ENCODE measurements at regions not wholly inside any gene's neighbourhood (a gene's known extent, or its start where the extent isn't known, plus 50 kb on each side); places are given as distances from the start of the nearest gene placed in this dataset.

DNA sequence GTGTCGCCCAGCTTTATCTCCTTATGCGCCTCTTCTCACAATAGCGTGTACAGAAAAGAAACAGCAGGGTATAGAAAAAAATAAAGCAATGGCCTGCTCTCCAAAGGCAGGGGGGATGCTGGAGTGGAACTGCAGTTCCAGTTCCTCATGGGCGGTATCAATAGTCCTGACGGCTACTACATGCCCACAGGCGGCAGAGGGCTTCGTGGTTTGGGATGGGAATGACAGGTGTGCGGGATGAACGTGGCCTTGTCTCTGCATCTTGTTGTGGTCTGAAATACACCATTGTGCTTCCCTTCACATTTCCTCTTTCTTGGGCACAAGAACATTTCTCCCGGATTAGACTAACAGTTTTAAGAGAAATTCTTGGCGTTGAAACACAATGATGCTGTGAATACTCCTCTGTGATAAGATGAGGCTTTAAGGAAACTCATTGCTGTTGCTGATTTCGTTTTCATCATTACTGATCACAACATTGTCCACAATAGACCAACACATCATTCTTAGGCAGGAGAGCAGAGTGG is 124.1 kb upstream of the IGFBP7 start:
- DNase-seq: no peak
- no peaks in the 10 kb centered on the region for H3K27me3 Mint-ChIP-seq
- H3K4me1 Mint-ChIP-seq: no peaks in the 10 kb centered on the region

DNA sequence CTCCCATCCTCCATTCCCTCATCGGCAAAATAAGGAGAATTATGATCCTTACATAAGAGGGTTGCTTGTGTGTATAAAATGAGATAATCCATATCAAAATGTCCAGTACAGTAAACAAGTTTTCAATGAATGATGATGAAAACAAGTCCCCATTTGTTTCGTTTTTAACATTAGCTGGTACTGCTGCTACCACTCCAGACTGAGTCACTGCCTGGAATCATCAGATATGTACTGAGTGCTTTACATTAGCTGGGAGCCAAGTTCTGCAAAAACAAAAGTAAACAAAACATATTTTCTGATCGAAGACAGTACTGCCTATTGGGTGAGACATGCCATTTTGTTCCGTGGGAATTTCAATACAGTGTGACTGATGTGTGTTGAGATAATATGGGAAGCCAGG is 123.2 kb upstream of the IGFBP7 start:
- H3K4me1 Mint-ChIP-seq: no peaks in the 10 kb centered on the region
- no peak for ATAC-seq

More for the DNA sequence above, 124.1 kb upstream of the IGFBP7 start:
- no peak for ATAC-seq
- Mint-ChIP-seq H3K9me3 (no peaks in the 10 kb centered on the region), H3K36me3 (ENCODE audit: low read depth) (no peaks in the 10 kb centered on the region), H3K27ac (no peak overlapping the region), H3K4me3 (no peak overlapping the region)

DNA sequence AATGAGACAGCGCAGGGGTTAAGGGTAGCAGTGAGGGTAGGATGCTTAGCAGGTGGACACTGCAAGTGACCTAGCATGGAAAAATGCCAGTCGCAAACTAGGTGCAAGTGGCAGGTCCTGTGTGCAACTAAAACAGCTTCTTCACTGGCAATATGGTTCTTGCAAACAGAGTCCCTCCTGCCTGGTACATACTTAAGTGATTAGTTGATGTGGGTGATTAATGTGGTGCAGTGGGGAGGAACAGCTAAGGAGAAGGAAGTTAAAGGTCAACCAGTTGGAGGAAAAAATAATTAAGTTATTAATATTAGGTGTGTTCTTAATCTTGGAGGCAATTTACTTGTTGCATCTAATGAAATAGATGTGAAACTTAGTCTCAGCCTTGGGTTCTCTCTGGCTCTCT is 121.6 kb upstream of the IGFBP7 start:
- no peaks in the 10 kb centered on the region for H3K9me3 Mint-ChIP-seq
- H3K27ac Mint-ChIP-seq: no peak overlapping the region
- H3K4me3 Mint-ChIP-seq: no peak overlapping the region
- no peaks in the 10 kb centered on the region for H3K36me3 Mint-ChIP-seq (ENCODE audit: low read depth)
- no peaks in the 10 kb centered on the region for H3K4me1 Mint-ChIP-seq
- ATAC-seq: no peak
- no peaks in the 10 kb centered on the region for H3K27me3 Mint-ChIP-seq
- DNase-seq: no peak

More for the DNA sequence above, 123.2 kb upstream of the IGFBP7 start:
- H3K27me3 Mint-ChIP-seq: no peaks in the 10 kb centered on the region
- no peak overlapping the region for H3K27ac Mint-ChIP-seq
- H3K4me3 Mint-ChIP-seq: no peak overlapping the region
- H3K9me3 Mint-ChIP-seq: no peaks in the 10 kb centered on the region
- no peaks in the 10 kb centered on the region for H3K36me3 Mint-ChIP-seq (ENCODE audit: low read depth)
- no peak for DNase-seq

DNA sequence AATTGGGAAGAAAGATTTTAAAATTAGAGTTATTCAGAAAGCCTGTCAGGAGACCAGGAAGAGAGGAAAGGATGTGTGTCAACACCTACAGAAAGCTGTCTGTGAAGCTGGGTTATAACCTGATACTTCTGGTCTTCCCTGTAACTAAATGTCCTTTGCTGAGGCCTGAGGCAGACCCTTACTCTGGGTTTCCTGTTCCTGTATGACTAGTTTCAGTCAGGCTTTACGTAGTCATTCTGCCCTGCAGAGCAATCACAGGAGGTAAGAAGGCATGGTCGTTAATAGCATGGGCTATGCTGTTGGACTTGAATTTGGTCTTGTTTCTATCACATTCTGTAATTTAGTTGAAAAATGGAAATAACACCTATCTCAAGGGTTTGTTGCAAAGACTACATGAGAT is 110.5 kb upstream of the IGFBP7 start:
- Mint-ChIP-seq H3K27ac (no peak overlapping the region), H3K36me3 (ENCODE audit: low read depth) (no peaks in the 10 kb centered on the region), H3K4me1 (no peaks in the 10 kb centered on the region), H3K27me3 (no peaks in the 10 kb centered on the region), H3K9me3 (no peaks in the 10 kb centered on the region), H3K4me3 (no peak overlapping the region)
- DNase-seq: no peak
- no peak for ATAC-seq

DNA sequence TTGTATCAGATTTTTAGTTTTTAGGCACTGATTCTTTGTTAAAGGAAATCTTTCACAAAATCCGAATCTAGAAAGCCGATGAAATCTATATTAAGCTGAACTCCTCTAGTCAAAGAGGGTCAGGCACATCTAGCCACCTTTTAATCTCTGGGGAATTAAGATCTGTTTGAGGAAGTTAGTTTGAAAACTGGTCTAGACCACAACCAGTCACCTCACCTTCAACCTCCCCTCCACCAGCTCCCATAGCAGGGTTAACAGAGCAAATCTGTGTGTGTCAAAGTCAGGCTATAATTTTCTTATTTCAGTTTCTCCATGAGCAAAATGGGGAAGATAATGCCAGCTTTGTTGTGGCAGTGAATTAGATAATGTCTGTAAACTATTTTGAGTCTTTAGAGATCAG is 110.0 kb upstream of the IGFBP7 start:
- H3K27me3 Mint-ChIP-seq: no peaks in the 10 kb centered on the region
- H3K4me1 Mint-ChIP-seq: no peaks in the 10 kb centered on the region
- H3K36me3 Mint-ChIP-seq (ENCODE audit: low read depth): no peaks in the 10 kb centered on the region
- DNase-seq (no peak), ATAC-seq (no peak)
- H3K9me3 Mint-ChIP-seq: no peaks in the 10 kb centered on the region
- no peak overlapping the region for H3K4me3 Mint-ChIP-seq
- H3K27ac Mint-ChIP-seq: no peak overlapping the region

DNA sequence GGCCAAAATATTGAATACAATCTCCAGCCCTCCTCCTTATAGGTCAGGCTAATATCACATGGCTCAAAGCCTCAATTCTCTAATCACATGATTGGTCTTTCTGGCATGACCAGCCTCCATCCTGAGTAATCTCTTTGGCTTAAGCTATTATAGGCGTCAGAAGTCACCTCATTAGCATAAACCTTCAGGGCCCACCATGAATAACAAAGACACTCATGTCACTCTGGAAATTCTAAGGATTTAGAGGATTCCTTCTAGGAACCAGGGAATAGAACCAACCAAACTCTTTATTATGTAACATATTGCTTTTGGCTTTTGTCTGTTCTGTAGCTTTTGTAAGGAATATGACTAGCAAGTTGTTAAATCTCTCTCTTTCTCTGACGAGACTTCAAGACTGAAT is 109.2 kb upstream of the IGFBP7 start:
- Mint-ChIP-seq H3K4me1 (no peaks in the 10 kb centered on the region), H3K36me3 (ENCODE audit: low read depth) (no peaks in the 10 kb centered on the region)

DNA sequence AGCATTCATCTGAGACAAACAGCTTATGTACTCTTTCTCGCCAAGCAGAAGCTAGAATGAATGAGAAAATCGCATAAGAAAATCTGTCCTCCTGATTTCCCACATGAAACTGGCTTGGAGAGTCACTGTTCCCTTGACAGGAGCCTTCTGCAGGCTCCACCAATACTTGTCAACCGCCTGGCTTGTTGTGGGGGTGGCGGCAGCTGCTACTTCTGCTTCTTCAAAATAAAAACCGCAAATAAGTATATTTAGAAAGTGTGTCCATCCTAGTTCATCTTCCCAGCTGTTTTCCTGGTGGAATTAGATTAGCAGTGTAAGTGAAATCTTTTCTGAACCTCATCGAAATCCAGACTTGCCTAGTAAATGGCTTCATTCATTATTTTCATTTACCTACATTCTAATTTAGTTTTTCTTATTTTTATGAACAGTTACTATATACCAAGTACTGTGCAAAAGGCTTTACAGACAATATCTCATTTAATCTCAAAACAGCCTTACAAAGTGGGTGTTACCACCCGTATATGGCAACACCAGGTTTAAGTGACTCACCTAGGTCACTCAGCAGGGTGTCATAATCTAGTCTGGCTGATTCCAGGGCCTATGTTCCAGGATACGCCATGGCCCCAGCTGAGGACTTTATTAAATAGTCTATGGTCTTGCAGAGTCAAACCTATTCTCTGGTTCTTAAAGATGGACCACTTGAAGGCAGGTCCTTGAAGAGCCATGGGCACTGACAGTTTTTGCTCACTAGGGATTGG is 104.6 kb upstream of the IGFBP7 start:
- ATAC-seq (no peak), DNase-seq (no peak)
- Mint-ChIP-seq H3K4me3 (no peak overlapping the region), H3K36me3 (ENCODE audit: low read depth) (no peaks in the 10 kb centered on the region), H3K27ac (no peak overlapping the region), H3K4me1 (no peaks in the 10 kb centered on the region), H3K9me3 (no peaks in the 10 kb centered on the region), H3K27me3 (no peaks in the 10 kb centered on the region)

More for the DNA sequence above, 109.2 kb upstream of the IGFBP7 start:
- Mint-ChIP-seq H3K27me3 (no peaks in the 10 kb centered on the region), H3K27ac (no peak overlapping the region), H3K4me3 (no peak overlapping the region), H3K9me3 (no peaks in the 10 kb centered on the region)
- ATAC-seq: no peak
- DNase-seq: no peak

DNA sequence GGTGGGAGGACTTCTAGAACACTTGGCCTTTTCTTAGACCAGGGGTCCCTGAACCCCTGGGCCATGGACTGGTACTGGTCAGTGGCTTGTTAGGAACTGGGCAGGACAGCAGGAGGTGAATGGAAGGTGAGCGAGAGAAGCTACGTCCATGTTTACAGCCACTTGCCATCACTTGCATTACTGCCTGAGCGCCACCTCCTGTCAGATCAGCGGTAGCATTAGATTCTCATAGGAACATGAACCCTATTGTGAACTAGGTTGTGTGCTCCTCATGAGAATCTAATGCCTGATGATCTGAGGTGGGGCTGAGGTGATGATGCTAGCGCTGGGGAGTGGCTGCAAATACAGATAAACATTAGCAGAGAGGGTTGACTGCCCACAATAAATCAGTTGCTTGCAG is 100.9 kb upstream of the IGFBP7 start:
- H3K4me3 Mint-ChIP-seq: no peak overlapping the region
- no peak overlapping the region for H3K27ac Mint-ChIP-seq
- no peaks in the 10 kb centered on the region for H3K4me1 Mint-ChIP-seq
- DNase-seq (no peak), ATAC-seq (no peak)
- H3K36me3 Mint-ChIP-seq (ENCODE audit: low read depth): no peaks in the 10 kb centered on the region
- H3K9me3 Mint-ChIP-seq: no peaks in the 10 kb centered on the region
- H3K27me3 Mint-ChIP-seq: peaks cover 5% of the 10 kb centered on the region

DNA sequence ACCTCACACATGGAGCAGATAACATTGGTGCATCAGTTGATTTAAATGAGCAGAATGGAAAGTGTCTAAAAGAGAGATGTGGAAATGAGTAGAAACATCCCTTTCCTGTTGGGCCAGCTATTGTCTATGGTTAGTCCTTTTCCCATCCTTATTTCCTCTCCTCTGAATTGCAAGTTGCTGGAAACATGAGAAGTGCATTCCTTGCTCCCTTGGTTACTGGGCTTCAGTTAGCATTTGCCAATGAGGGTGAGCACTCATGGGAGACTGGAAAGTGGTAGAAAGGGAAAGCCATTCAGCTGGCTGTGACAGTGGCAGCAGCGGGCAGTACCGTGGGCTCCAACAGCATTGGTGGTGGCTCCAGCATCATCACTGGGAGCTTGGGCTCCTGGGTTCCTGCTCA is 96.0 kb upstream of the IGFBP7 start:
- no peak for DNase-seq
- H3K27me3 Mint-ChIP-seq: peaks cover 5% of the 10 kb centered on the region
- no peaks in the 10 kb centered on the region for H3K4me1 Mint-ChIP-seq
- H3K27ac Mint-ChIP-seq: no peak overlapping the region
- ATAC-seq: no peak
- no peaks in the 10 kb centered on the region for H3K36me3 Mint-ChIP-seq (ENCODE audit: low read depth)
- no peak overlapping the region for H3K4me3 Mint-ChIP-seq
- no peaks in the 10 kb centered on the region for H3K9me3 Mint-ChIP-seq

DNA sequence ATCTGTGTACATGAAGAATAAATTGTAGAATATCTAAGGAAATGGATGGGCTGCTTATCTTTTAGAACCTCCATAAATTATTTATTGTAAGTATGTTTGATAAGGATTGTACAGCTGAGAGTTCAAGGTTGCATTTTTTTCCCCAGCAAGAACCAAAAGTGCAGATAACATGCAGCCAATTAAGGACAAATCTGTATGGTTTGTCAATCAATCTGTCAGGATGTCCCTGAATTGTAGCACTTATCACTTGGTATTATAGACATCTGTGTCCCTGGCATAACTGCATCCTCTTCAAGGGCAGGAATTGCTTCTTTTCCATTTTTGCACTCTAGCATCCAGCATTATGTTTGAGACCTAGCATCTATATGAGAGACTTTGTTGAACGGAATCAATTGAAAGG is 95.4 kb upstream of the IGFBP7 start:
- DNase-seq: no peak
- no peak overlapping the region for H3K4me3 Mint-ChIP-seq
- H3K27me3 Mint-ChIP-seq: peaks cover 5% of the 10 kb centered on the region
- no peak overlapping the region for H3K27ac Mint-ChIP-seq
- no peaks in the 10 kb centered on the region for H3K9me3 Mint-ChIP-seq
- H3K36me3 Mint-ChIP-seq (ENCODE audit: low read depth): no peaks in the 10 kb centered on the region
- ATAC-seq: no peak
- no peaks in the 10 kb centered on the region for H3K4me1 Mint-ChIP-seq

DNA sequence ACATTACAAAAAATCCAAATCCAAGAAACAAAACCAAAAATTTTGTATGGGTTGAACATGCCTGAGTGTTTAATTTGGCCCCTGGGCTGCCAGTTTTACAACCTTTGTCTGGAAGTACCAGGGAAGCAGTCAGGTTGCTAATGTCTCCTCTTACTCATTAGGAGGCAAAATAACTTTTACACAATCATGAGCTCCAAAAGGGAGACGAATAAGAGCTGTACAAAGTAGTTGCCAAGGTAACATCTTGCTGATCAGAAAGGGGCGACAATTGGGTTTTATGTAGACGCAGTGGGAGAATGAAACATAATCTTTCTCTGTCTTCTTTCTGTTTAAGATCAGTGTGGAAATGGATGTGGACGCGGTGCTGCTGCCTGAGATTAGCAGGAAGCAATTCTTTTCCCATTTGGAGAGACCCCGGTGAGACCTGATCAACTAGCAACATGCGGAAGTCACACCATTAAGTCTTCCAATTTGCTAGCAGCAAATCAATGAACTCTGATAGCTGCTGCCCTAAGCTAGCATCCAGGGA is 90.7 kb upstream of the IGFBP7 start:
- H3K9me3 Mint-ChIP-seq: no peaks in the 10 kb centered on the region
- no peak for DNase-seq
- H3K36me3 Mint-ChIP-seq (ENCODE audit: low read depth): no peaks in the 10 kb centered on the region
- no peak for ATAC-seq
- H3K27me3 Mint-ChIP-seq: peaks cover 1% of the 10 kb centered on the region
- no peak overlapping the region for H3K4me3 Mint-ChIP-seq
- no peak overlapping the region for H3K27ac Mint-ChIP-seq
- no peaks in the 10 kb centered on the region for H3K4me1 Mint-ChIP-seq

DNA sequence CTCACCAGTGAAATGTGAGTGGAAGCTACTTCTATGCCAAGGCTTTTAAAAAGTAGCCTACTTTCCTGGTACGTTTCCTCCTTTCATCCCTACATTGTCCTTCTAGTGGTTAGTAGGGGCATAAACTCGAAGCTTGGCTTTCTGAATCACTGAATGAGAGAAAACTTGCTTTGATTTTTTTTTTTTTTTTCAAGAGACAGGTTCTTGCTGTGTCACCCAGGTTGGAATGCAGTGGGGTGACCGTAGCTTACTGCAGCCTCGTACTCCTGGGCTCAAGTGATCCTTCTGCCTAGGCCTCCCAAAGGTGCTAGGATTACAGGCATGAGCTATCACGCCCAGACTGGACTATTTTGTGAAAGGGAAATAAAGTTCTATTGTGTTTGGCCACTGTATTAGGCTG is 89.1 kb upstream of the IGFBP7 start:
- Mint-ChIP-seq H3K4me1 (no peaks in the 10 kb centered on the region), H3K36me3 (ENCODE audit: low read depth) (no peaks in the 10 kb centered on the region), H3K4me3 (no peak overlapping the region), H3K9me3 (no peaks in the 10 kb centered on the region), H3K27me3 (peaks cover 7% of the 10 kb centered on the region), H3K27ac (no peak overlapping the region)
- no peak for ATAC-seq
- no peak for DNase-seq

DNA sequence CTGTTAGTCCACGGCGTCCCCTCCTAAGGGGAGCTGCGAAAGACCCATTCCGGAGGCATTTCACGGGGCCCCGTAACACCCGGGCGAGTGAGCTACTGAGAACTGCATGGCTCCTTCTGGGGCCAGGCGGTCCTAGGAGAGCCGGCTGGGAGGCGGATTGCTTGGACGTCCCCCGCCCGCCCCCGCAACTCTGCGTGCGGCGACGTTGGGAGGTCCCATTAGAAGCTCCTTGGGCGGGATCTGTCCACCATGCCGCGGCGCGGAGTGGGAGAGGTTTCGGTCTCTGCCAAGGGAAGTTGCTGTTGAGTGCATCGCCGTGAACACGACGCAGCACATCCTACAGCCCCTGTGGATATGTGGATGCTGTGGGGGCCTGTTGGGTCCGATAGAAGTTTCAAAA is 85.4 kb upstream of the IGFBP7 start:
- DNase-seq (no peak), ATAC-seq (no peak)
- Mint-ChIP-seq H3K4me3 (no peak overlapping the region), H3K36me3 (ENCODE audit: low read depth) (no peaks in the 10 kb centered on the region), H3K4me1 (no peaks in the 10 kb centered on the region), H3K27me3 (peaks cover 18% of the 10 kb centered on the region), H3K9me3 (no peaks in the 10 kb centered on the region), H3K27ac (no peak overlapping the region)

DNA sequence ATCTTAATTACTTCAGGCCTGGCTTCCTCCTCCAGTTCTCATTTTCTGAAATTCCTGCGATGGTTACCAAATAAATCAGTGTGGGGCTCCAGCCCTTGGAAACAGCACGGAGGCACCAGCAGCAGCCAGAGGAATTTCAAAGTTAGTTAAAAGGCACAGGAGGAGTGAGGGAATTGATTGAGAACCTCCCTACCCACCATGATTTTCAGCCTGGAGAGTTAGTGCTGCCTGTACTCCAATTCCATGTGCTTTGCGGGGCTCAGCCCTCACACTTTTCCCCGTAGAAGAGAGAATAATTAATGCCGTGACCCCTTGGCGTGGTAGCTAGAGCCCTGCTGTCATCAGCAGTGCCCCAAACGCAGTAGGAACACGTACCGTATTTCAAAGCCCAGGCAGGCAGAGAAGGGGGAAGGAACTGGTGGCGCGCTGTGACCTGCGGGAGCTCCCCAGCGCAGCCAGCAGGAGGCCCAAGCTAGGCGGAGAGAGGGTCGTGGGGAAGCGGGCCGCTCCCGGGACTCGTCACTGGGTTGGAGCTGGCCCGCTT is 84.0 kb upstream of the IGFBP7 start:
- Mint-ChIP-seq H3K27me3 (peaks cover 18% of the 10 kb centered on the region), H3K27ac (no peak overlapping the region), H3K4me1 (no peaks in the 10 kb centered on the region), H3K9me3 (no peaks in the 10 kb centered on the region), H3K36me3 (ENCODE audit: low read depth) (no peaks in the 10 kb centered on the region), H3K4me3 (no peak overlapping the region)
- ATAC-seq (no peak), DNase-seq (no peak)

DNA sequence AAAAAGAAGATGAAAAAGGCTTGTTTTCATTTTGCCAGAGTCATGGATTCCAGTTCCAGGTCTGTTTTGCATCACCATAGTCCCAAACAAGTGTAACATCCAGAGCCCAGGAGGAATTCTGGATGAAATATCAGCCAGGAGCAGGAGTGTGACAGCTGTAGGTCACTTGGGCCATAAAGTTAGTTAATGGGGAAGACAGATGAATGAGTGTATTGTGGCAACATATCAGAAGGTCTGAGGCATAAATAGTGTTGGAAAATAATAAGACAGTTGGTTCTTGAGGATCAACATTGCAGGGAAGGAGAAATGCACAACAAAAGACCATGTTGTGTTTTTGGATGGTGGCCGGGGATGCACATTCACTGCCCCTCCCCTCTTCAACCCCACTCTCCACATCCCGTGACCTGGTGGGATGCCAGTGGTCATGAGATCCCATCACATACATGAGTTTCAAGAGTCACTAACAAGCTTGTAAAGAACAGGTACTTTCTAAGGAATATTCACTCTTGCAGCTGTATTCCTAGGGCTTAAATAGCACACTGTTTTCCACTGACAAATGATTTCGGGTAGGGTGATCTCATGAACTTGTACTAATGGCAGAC is 83.1 kb upstream of the IGFBP7 start:
- no peaks in the 10 kb centered on the region for H3K9me3 Mint-ChIP-seq
- no peaks in the 10 kb centered on the region for H3K4me1 Mint-ChIP-seq
- no peak overlapping the region for H3K4me3 Mint-ChIP-seq
- no peaks in the 10 kb centered on the region for H3K36me3 Mint-ChIP-seq (ENCODE audit: low read depth)
- ATAC-seq (no peak), DNase-seq (no peak)
- H3K27ac Mint-ChIP-seq: no peak overlapping the region
- H3K27me3 Mint-ChIP-seq: peaks cover 18% of the 10 kb centered on the region

Data from activated naive CD8-positive, alpha-beta T cell treated with anti-CD3 and anti-CD28 coated beads, Interleukin-2, amount 50 U/mL, for 24 hours (primary cell).